H1 (cell line): ENCODE measurements at regions not wholly inside any gene's neighbourhood (a gene's known extent, or its start where the extent isn't known, plus 50 kb on each side); places are given as distances from the start of the nearest gene placed in this dataset.

Experiments
- CTCF ChIA-PET: fragments of 300-600 bp; sonication (Branson Sonifier 250); formaldehyde crosslinking; loops from one replicate; lab custom pipeline; 2021; ENCODE audit not compliant: partially characterized antibody; lab: Charles Lee
- POLR2A ChIA-PET: fragments of 300-600 bp; sonication (Branson Sonifier 250); formaldehyde crosslinking; loops from one replicate; lab custom pipeline; 2021; ENCODE audit warnings: inconsistent platforms; ENCODE audit not compliant: partially characterized antibody; lab: Charles Lee
- DNase-seq, 2 experiments: peaks; one replicate each; pipeline versions ENCODE4 v3.0.0 to v3.0.0-alpha.2; 2010 to 2022; ENCODE audit warnings: low spot score in 2 of 2, low read depth in 1 of 2, mixed read lengths in 1 of 2
- FAIRE-seq: peaks from 2 replicates; lab custom pipeline; 2011; peaks lifted over from hg19 to GRCh38; lab: Jason Lieb, UNC
- H2AFZ ChIP-seq: 2 replicates; pipeline ENCODE4 v1.8.1; 2012; ENCODE audit warnings: low read length, inconsistent platforms
- H2AK5ac ChIP-seq: 2 replicates; pipeline ENCODE4 v1.6.1; 2013; ENCODE audit warnings: low read depth, low read length
- H2BK120ac ChIP-seq: replicated peaks from 2 replicates; pipeline ENCODE3; 2013; ENCODE audit warnings: low read depth, low read length, inconsistent platforms
- H2BK12ac ChIP-seq: 2 replicates; pipeline ENCODE4 v1.6.1; 2013; ENCODE audit warnings: low read depth, low read length
- H2BK15ac ChIP-seq: 2 replicates; pipeline ENCODE4 v1.6.1; 2013; ENCODE audit warnings: low read length
- H2BK20ac ChIP-seq: 2 replicates; pipeline ENCODE4 v1.6.1; 2013; ENCODE audit warnings: low read length
- H2BK5ac ChIP-seq: 2 replicates; pipeline ENCODE4 v1.6.1; 2013; ENCODE audit warnings: low read depth, low read length
- H3K14ac ChIP-seq: 2 replicates; pipeline ENCODE4 v1.6.1; 2013; ENCODE audit warnings: inconsistent platforms; ENCODE audit not compliant: insufficient read length
- H3K18ac ChIP-seq: 2 replicates; pipeline ENCODE4 v1.6.1; 2013; ENCODE audit warnings: low read length; ENCODE audit errors: extremely low read depth
- H3K23ac ChIP-seq: 2 replicates; pipeline ENCODE4 v1.6.1; 2013; ENCODE audit warnings: inconsistent platforms; ENCODE audit not compliant: insufficient read length
- H3K23me2 ChIP-seq: 2 replicates; pipeline ENCODE4 v1.6.1; 2013; ENCODE audit warnings: low read depth, low read length
- H3K27ac ChIP-seq: 2 replicates; pipeline ENCODE4 v1.6.1; 2011; ENCODE audit warnings: low read depth, low read length, inconsistent platforms
- H3K27me3 ChIP-seq, 4 experiments: replicated peaks in 1 of 4; 1 replicate in 1 of 4; 2 replicates in 3 of 4; pipeline versions ENCODE4 v1.6.1 to v1.8.1; 2011 to 2013; ENCODE audit warnings: low read length in 3 of 4, mild to moderate bottlenecking in 3 of 4, inconsistent platforms in 2 of 4, mixed read lengths in 2 of 4, moderate library complexity in 1 of 4; ENCODE audit not compliant: control insufficient read depth in 3 of 4, insufficient read depth in 3 of 4; ENCODE audit errors: extremely low read depth in 1 of 4
- H3K36me3 ChIP-seq, 4 experiments: 2 replicates each; pipeline versions ENCODE4 v1.6.1 to v1.8.1; 2011 to 2013; ENCODE audit warnings: mild to moderate bottlenecking in 4 of 4, low read length in 3 of 4, moderate library complexity in 2 of 4, control low read depth in 1 of 4, inconsistent platforms in 1 of 4; ENCODE audit not compliant: insufficient read depth in 4 of 4, control insufficient read depth in 2 of 4
- H3K4ac ChIP-seq: replicated peaks from 2 replicates; pipeline ENCODE3; 2013; ENCODE audit warnings: low read length, low read depth, mixed read lengths, inconsistent platforms; ENCODE audit not compliant: insufficient read length
- H3K4me1 ChIP-seq, 4 experiments: replicated peaks in 1 of 4; 1 replicate in 1 of 4; 2 replicates in 3 of 4; pipeline versions ENCODE4 v1.6.1 to v1.8.1; 2011 to 2013; ENCODE audit warnings: low read length in 3 of 4, inconsistent platforms in 2 of 4, mixed read lengths in 1 of 4; ENCODE audit not compliant: insufficient read depth in 4 of 4, control insufficient read depth in 3 of 4
- H3K4me2 ChIP-seq, 2 experiments: 2 replicates each; pipeline versions ENCODE4 v1.6.1 to v1.8.1; 2011 to 2013; ENCODE audit warnings: low read depth in 2 of 2, low read length in 2 of 2, control low read depth in 1 of 2, inconsistent platforms in 1 of 2, mild to moderate bottlenecking in 1 of 2; ENCODE audit not compliant: insufficient read depth in 1 of 2
- H3K4me3 ChIP-seq, 4 experiments: fragments of 200-600, 300-600 bp in 1 of 4; sonication (generic), shearing (Covaris generic), sonication (Bioruptor Twin) in 1 of 4; 2 replicates each; pipeline versions ENCODE4 v1.5.1 to v1.8.1; 2011 to 2016; ENCODE audit warnings: low read length in 4 of 4, low read depth in 3 of 4, control low read depth in 2 of 4, inconsistent platforms in 2 of 4, mild to moderate bottlenecking in 2 of 4, mixed read lengths in 1 of 4, moderate library complexity in 1 of 4; ENCODE audit not compliant: insufficient read depth in 2 of 4; ENCODE audit errors: extremely low read depth in 1 of 4
- H3K56ac ChIP-seq: replicated peaks from 2 replicates; pipeline ENCODE3; 2013; ENCODE audit warnings: low read depth, mild to moderate bottlenecking, mixed read lengths, low read length, inconsistent platforms; ENCODE audit not compliant: insufficient read length
- H3K79me1 ChIP-seq: 2 replicates; pipeline ENCODE4 v1.6.1; 2013; ENCODE audit warnings: low read depth, low read length, control low read depth
- H3K79me2 ChIP-seq, 2 experiments: 2 replicates each; pipeline versions ENCODE4 v1.6.1 to v1.8.1; 2012 to 2013; ENCODE audit warnings: low read length in 2 of 2, mild to moderate bottlenecking in 2 of 2, inconsistent platforms in 1 of 2; ENCODE audit not compliant: insufficient read depth in 2 of 2, control insufficient read depth in 1 of 2
- H3K9ac ChIP-seq, 4 experiments: replicated peaks in 1 of 4; 1 replicate in 1 of 4; 2 replicates in 3 of 4; pipeline versions ENCODE4 v1.6.1 to v1.8.1; 2011 to 2013; ENCODE audit warnings: low read depth in 3 of 4, low read length in 3 of 4, control low read depth in 2 of 4, mild to moderate bottlenecking in 2 of 4, moderate library complexity in 2 of 4, inconsistent platforms in 1 of 4; ENCODE audit errors: extremely low read depth in 1 of 4
- H3K9me3 ChIP-seq, 2 experiments: 2 replicates each; pipeline versions ENCODE4 v1.6.1 to v1.8.1; 2012 to 2013; ENCODE audit warnings: mild to moderate bottlenecking in 2 of 2, moderate library complexity in 2 of 2, control low read depth in 1 of 2, inconsistent platforms in 1 of 2, low read depth in 1 of 2, low read length in 1 of 2, mixed read lengths in 1 of 2; ENCODE audit not compliant: insufficient read depth in 2 of 2
- H4K20me1 ChIP-seq, 2 experiments: replicated peaks in 1 of 2; 2 replicates each; pipeline versions ENCODE3 to v1.8.1; 2011 to 2013; ENCODE audit warnings: inconsistent platforms in 2 of 2, low read length in 2 of 2, mild to moderate bottlenecking in 1 of 2; ENCODE audit not compliant: insufficient read depth in 2 of 2, control insufficient read depth in 1 of 2
- H4K5ac ChIP-seq: 2 replicates; pipeline ENCODE4 v1.6.1; 2013; ENCODE audit warnings: low read length, low read depth, mixed read lengths, inconsistent platforms; ENCODE audit not compliant: insufficient read length
- H4K8ac ChIP-seq: 2 replicates; pipeline ENCODE4 v1.8.0; 2013; ENCODE audit warnings: mild to moderate bottlenecking, moderate library complexity, low read length, inconsistent platforms; ENCODE audit not compliant: insufficient read depth; ENCODE audit errors: extremely low read depth
- H4K91ac ChIP-seq: replicated peaks from 2 replicates; pipeline ENCODE3; 2013; ENCODE audit warnings: low read length, mixed read lengths, inconsistent platforms; ENCODE audit not compliant: insufficient read length
- CEBPB ChIP-seq: IDR thresholded peaks from 2 replicates; pipeline ENCODE4 v1.6.1; 2012; ENCODE audit warnings: low read depth, low read length
- CREB1 ChIP-seq: IDR thresholded peaks from 2 replicates; pipeline ENCODE4 v1.6.1; 2012; ENCODE audit warnings: inconsistent platforms
- CTBP2 ChIP-seq: IDR thresholded peaks from 2 replicates; pipeline ENCODE4 v1.7.0; 2011; ENCODE audit warnings: borderline replicate concordance, mild to moderate bottlenecking, moderate library complexity, mixed read lengths, low read length; ENCODE audit not compliant: insufficient read depth, insufficient read length
- EGR1 ChIP-seq: IDR thresholded peaks from 2 replicates; pipeline ENCODE4 v1.6.1; 2011; ENCODE audit warnings: low read depth, low read length, borderline replicate concordance
- FOSL1 ChIP-seq: IDR thresholded peaks from 2 replicates; pipeline ENCODE4 v1.6.1; 2011; ENCODE audit warnings: mild to moderate bottlenecking, low read depth, low read length, moderate library complexity; ENCODE audit not compliant: insufficient read depth
- KDM4A ChIP-seq: IDR thresholded peaks from one replicate; pipeline ENCODE4 v1.7.1; 2012; ENCODE audit warnings: low read depth, mild to moderate bottlenecking, moderate library complexity, low read length, inconsistent platforms; ENCODE audit not compliant: severe bottlenecking
- KDM5A ChIP-seq: fragments of 200-600 bp; IDR thresholded peaks from 2 replicates; pipeline ENCODE4 v1.7.1; 2012; ENCODE audit warnings: mild to moderate bottlenecking, low read length, inconsistent platforms, mixed read lengths
- NRF1 ChIP-seq: IDR thresholded peaks from 2 replicates; pipeline ENCODE4 v1.6.1; 2011; ENCODE audit warnings: mild to moderate bottlenecking, low read depth, low read length, improper control_type of control experiment
- POLR2A ChIP-seq, 2 experiments: IDR thresholded peaks; 1 replicate in 1 of 2; 2 replicates in 1 of 2; pipeline ENCODE4 v1.6.1; 2011; ENCODE audit warnings: low read depth in 2 of 2, low read length in 2 of 2, mild to moderate bottlenecking in 2 of 2; ENCODE audit errors: control extremely low read depth in 1 of 2
- POU5F1 ChIP-seq: IDR thresholded peaks from 2 replicates; pipeline ENCODE4 v1.6.1; 2011; ENCODE audit warnings: low read depth, mild to moderate bottlenecking, low read length, moderate library complexity
- RBBP5 ChIP-seq: IDR thresholded peaks from 2 replicates; pipeline ENCODE4 v1.7.1; 2012; ENCODE audit warnings: low read depth, mild to moderate bottlenecking, inconsistent platforms, low read length, moderate library complexity, borderline replicate concordance
- RFX5 ChIP-seq: IDR thresholded peaks from 2 replicates; pipeline ENCODE4 v1.6.1; 2011; ENCODE audit warnings: low read depth, low read length, improper control_type of control experiment, borderline replicate concordance
- SP1 ChIP-seq: IDR thresholded peaks from 2 replicates; pipeline ENCODE4 v1.6.1; 2011; ENCODE audit warnings: low read depth, low read length
- SP2 ChIP-seq: IDR thresholded peaks from 2 replicates; pipeline ENCODE4 v1.6.1; 2012; ENCODE audit warnings: mild to moderate bottlenecking, low read length, inconsistent platforms
- SP4 ChIP-seq: IDR thresholded peaks from 2 replicates; pipeline ENCODE4 v1.6.1; 2012; ENCODE audit warnings: low read length, inconsistent platforms
- SUZ12 ChIP-seq: fragments of 200-600 bp; sonication (generic); IDR thresholded peaks from 2 replicates; pipeline ENCODE4 v1.6.1; 2012; ENCODE audit warnings: mild to moderate bottlenecking, inconsistent platforms, low read length, moderate library complexity, mixed read lengths
- WGBS, 2 experiments: shearing (Covaris generic) in 1 of 2; methylation state at CpG; one replicate each; pipeline versions ENCODE4 v1.1.6 to v1.1.7; 2013 to 2015; ENCODE audit warnings: low lambda C conversion rate in 2 of 2, mixed read lengths in 2 of 2, inconsistent platforms in 1 of 2, low coverage in 1 of 2, missing lambda C conversion rate in 1 of 2; ENCODE audit not compliant: insufficient replicate concordance in 2 of 2, insufficient coverage in 1 of 2, insufficient read length in 1 of 2; ENCODE audit errors: extremely low coverage in 1 of 2, missing lambda C conversion rate in 1 of 2; 5-methylcytosine and 5-hydroxymethylcytosine counted together
- TF ChIP-seq, protein P1 (sequence below): IDR thresholded peaks from 2 replicates; pipeline ENCODE4 v1.6.1; 2012; ENCODE audit warnings: inconsistent platforms

DNA sequence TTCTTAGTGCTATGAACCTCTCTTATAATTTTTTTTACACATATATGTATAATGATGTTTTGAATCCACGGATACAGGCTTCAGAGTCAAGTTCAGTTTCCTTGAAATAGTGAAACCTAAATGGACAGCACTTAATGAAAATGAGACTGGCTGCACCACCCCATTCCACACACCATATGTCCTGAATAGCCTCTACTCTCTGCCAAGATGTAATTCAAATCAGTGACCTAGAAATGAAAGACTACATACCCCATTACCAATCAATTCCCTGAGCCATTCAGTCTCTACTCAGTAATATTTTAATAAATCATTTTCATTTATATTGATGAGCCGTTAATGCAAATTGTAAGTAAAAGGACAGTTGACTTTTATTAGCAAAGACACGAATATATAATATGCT lies 614.9 kb upstream of the TMPRSS15 start:
- Histone ChIP-seq H3K4me3 (no peak overlapping the region), H3K79me2 (no peaks in the 10 kb centered on the region), H3K79me1 (no peaks in the 10 kb centered on the region), H3K4ac (no peak overlapping the region), H3K27me3 (no peaks in the 10 kb centered on the region), H2BK15ac (no peak overlapping the region), H3K4me2 (no peak overlapping the region), H3K23ac (no peak overlapping the region), H4K5ac (no peak overlapping the region), H4K20me1 (no peaks in the 10 kb centered on the region), H4K8ac (no peak overlapping the region), H2BK20ac (no peak overlapping the region), H3K56ac (no peak overlapping the region), H3K9ac (no peak overlapping the region), H3K14ac (no peak overlapping the region), H3K4me1 (no peaks in the 10 kb centered on the region), H2AFZ (no peak overlapping the region), H3K9me3 (no peaks in the 10 kb centered on the region), H4K91ac (no peak overlapping the region), H2AK5ac (no peak overlapping the region), H3K23me2 (no peaks in the 10 kb centered on the region), H2BK120ac (no peak overlapping the region), H3K18ac (no peak overlapping the region), H2BK5ac (no peak overlapping the region), H3K36me3 (no peaks in the 10 kb centered on the region), H3K27ac (no peak overlapping the region), H2BK12ac (no peak overlapping the region)
- 95% methylated on average over 3 of the region's 3 CpGs; no CpG with 5 or more reads in 1 of the 2 experiments for WGBS, 2 experiments
- DNase-seq = no peak
- no peak for FAIRE-seq
- POLR2A ChIA-PET = no interaction called here
- CTCF ChIA-PET = interaction anchor here (0.7 kb wide), 1 partner anchor 275 kb away, joined by 3 read pairs; no protein-coding TSS in a partner anchor
- TF ChIP-seq SP2 (no peak), CTBP2 (no peak), SP1 (no peak), CREB1 (no peak), RFX5 (no peak), CEBPB (no peak), SP4 (no peak), KDM5A (no peak), POU5F1 (no peak), POLR2A (IDR thresholded peaks at IDR 0.05; ENCODE audit: control extremely low read depth in 1 of 2, low read depth in 2 of 2, low read length in 2 of 2) (no peak), RBBP5 (no peak), FOSL1 (no peak), KDM4A (no peak), SUZ12 (no peak), EGR1 (no peak), NRF1 (no peak)
- TF ChIP-seq, protein P1, sequence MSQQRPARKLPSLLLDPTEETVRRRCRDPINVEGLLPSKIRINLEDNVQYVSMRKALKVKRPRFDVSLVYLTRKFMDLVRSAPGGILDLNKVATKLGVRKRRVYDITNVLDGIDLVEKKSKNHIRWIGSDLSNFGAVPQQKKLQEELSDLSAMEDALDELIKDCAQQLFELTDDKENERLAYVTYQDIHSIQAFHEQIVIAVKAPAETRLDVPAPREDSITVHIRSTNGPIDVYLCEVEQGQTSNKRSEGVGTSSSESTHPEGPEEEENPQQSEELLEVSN = no peak
